H9 (cell line): ENCODE measurements at regions not wholly inside any gene's neighbourhood (a gene's known extent, or its start where the extent isn't known, plus 50 kb on each side); places are given as distances from the start of the nearest gene placed in this dataset.

Experiments
- DNase-seq: peaks from one replicate; pipeline ENCODE4 v3.0.0-alpha.2; 2017
- H2AFZ ChIP-seq: one replicate; pipeline ENCODE4 v1.6.1; 2013; ENCODE audit warnings: mild to moderate bottlenecking, low read length, control low read depth, moderate library complexity
- H2AK5ac ChIP-seq: 2 replicates; pipeline ENCODE4 v1.6.1; 2013; ENCODE audit warnings: low read length, control low read depth, mixed read lengths; ENCODE audit not compliant: insufficient read length
- H2BK120ac ChIP-seq: one replicate; pipeline ENCODE4 v1.6.1; 2013; ENCODE audit warnings: low read depth, mild to moderate bottlenecking, low read length, control low read depth, inconsistent platforms; ENCODE audit not compliant: poor library complexity, severe bottlenecking
- H2BK12ac ChIP-seq: 2 replicates; pipeline ENCODE4 v1.6.1; 2013; ENCODE audit warnings: low read length, control low read depth, mixed read lengths, low read depth; ENCODE audit not compliant: insufficient read length
- H2BK15ac ChIP-seq: 2 replicates; pipeline ENCODE4 v1.6.1; 2013; ENCODE audit warnings: low read depth, low read length, control low read depth
- H2BK20ac ChIP-seq: one replicate; pipeline ENCODE4 v1.6.1; 2013; ENCODE audit warnings: low read depth, mild to moderate bottlenecking, low read length, control low read depth, inconsistent platforms; ENCODE audit not compliant: poor library complexity, severe bottlenecking
- H2BK5ac ChIP-seq: 2 replicates; pipeline ENCODE4 v1.6.1; 2013; ENCODE audit warnings: low read length, control low read depth, mixed read lengths; ENCODE audit not compliant: insufficient read length
- H3K14ac ChIP-seq: 2 replicates; pipeline ENCODE4 v1.6.1; 2013; ENCODE audit warnings: low read length, control low read depth; ENCODE audit not compliant: insufficient read depth
- H3K18ac ChIP-seq: 2 replicates; pipeline ENCODE4 v1.6.1; 2013; ENCODE audit warnings: low read depth, mild to moderate bottlenecking, mixed read lengths, low read length, control low read depth; ENCODE audit not compliant: insufficient read length
- H3K23ac ChIP-seq: 2 replicates; pipeline ENCODE4 v1.6.1; 2013; ENCODE audit warnings: low read length, control low read depth, mixed read lengths, low read depth; ENCODE audit not compliant: insufficient read length
- H3K23me2 ChIP-seq: 2 replicates; pipeline ENCODE4 v1.6.1; 2013; ENCODE audit warnings: low read depth, mild to moderate bottlenecking, mixed read lengths, low read length, control low read depth; ENCODE audit not compliant: insufficient read length, poor library complexity, severe bottlenecking
- H3K27ac ChIP-seq: 2 replicates; pipeline ENCODE4 v1.5.1; 2013; ENCODE audit warnings: low read length, control low read depth, mixed read lengths, low read depth; ENCODE audit not compliant: insufficient read length
- H3K27me3 ChIP-seq: 2 replicates; pipeline ENCODE4 v1.6.1; 2013; ENCODE audit warnings: low read length, control low read depth, inconsistent platforms; ENCODE audit not compliant: insufficient read depth
- H3K4ac ChIP-seq: 2 replicates; pipeline ENCODE4 v1.6.1; 2013; ENCODE audit warnings: low read depth, mild to moderate bottlenecking, control low read depth, inconsistent platforms, low read length, moderate library complexity
- H3K4me1 ChIP-seq: 2 replicates; pipeline ENCODE4 v1.6.1; 2013; ENCODE audit warnings: low read length, control low read depth, inconsistent platforms; ENCODE audit not compliant: insufficient read depth
- H3K4me2 ChIP-seq: 2 replicates; pipeline ENCODE4 v1.6.1; 2013; ENCODE audit warnings: low read length, control low read depth, mixed read lengths; ENCODE audit not compliant: insufficient read length, insufficient read depth
- H3K56ac ChIP-seq: 2 replicates; pipeline ENCODE4 v1.6.1; 2013; ENCODE audit warnings: low read depth, mild to moderate bottlenecking, mixed read lengths, low read length, control low read depth; ENCODE audit not compliant: insufficient read length
- H3K79me1 ChIP-seq: 2 replicates; pipeline ENCODE4 v1.6.1; 2013; ENCODE audit warnings: low read depth, mild to moderate bottlenecking, moderate library complexity, low read length, control low read depth, inconsistent platforms; ENCODE audit not compliant: insufficient read depth, poor library complexity, severe bottlenecking
- H3K79me2 ChIP-seq: 2 replicates; pipeline ENCODE4 v1.6.1; 2013; ENCODE audit warnings: low read length, control low read depth, inconsistent platforms; ENCODE audit not compliant: insufficient read depth
- H3K9ac ChIP-seq: 2 replicates; pipeline ENCODE4 v1.6.1; 2013; ENCODE audit warnings: low read length, control low read depth, mixed read lengths; ENCODE audit not compliant: insufficient read length; ENCODE audit errors: extremely low read depth
- H3K9me3 ChIP-seq: one replicate; pipeline ENCODE4 v1.6.1; 2013; ENCODE audit warnings: low read depth, low read length, inconsistent platforms; ENCODE audit not compliant: control insufficient read depth
- H3T11ph ChIP-seq: one replicate; pipeline ENCODE4 v1.6.1; 2013; ENCODE audit warnings: mild to moderate bottlenecking, low read length, control low read depth, inconsistent platforms
- H4K20me1 ChIP-seq: one replicate; pipeline ENCODE4 v1.6.1; 2013; ENCODE audit not compliant: control insufficient read depth, insufficient read length, insufficient read depth
- H4K5ac ChIP-seq: 2 replicates; pipeline ENCODE4 v1.6.1; 2013; ENCODE audit warnings: low read depth, mild to moderate bottlenecking, mixed read lengths, low read length, control low read depth; ENCODE audit not compliant: insufficient read length
- H4K8ac ChIP-seq: replicated peaks from 2 replicates; pipeline ENCODE4 v1.6.1; 2013; ENCODE audit warnings: low read length, control low read depth, mixed read lengths, low read depth; ENCODE audit not compliant: insufficient read length
- H4K91ac ChIP-seq: 2 replicates; pipeline ENCODE4 v1.6.1; 2013; ENCODE audit warnings: low read depth, mild to moderate bottlenecking, moderate library complexity, mixed read lengths, low read length, control low read depth; ENCODE audit not compliant: insufficient read length
- H3K27ac Mint-ChIP-seq, 3 experiments: 2 replicates in 2 of 3; 3 replicates in 1 of 3; pipeline ENCODE4 v1.8.0; 2020 to 2021; ENCODE audit warnings: mixed read lengths in 3 of 3, mild to moderate bottlenecking in 1 of 3, moderate library complexity in 1 of 3
- H3K27me3 Mint-ChIP-seq: 2 replicates; pipeline ENCODE4 v1.8.0; 2021; ENCODE audit warnings: low read depth, mild to moderate bottlenecking, moderate library complexity, mixed read lengths
- H3K36me3 Mint-ChIP-seq, 3 experiments: 2 replicates in 2 of 3; 3 replicates in 1 of 3; pipeline ENCODE4 v1.8.0; 2020 to 2021; ENCODE audit warnings: low read depth in 3 of 3, mixed read lengths in 3 of 3; ENCODE audit not compliant: insufficient read depth in 1 of 3
- H3K4me1 Mint-ChIP-seq, 2 experiments: 2 replicates each; pipeline ENCODE4 v1.8.0; 2020; ENCODE audit warnings: mixed read lengths in 2 of 2
- H3K4me3 Mint-ChIP-seq, 2 experiments: 2 replicates in 1 of 2; 3 replicates in 1 of 2; pipeline ENCODE4 v1.8.0; 2020 to 2021; ENCODE audit warnings: mild to moderate bottlenecking in 2 of 2, mixed read lengths in 2 of 2, moderate library complexity in 1 of 2
- H3K9me3 Mint-ChIP-seq, 2 experiments: 2 replicates in 1 of 2; 3 replicates in 1 of 2; pipeline ENCODE4 v1.8.0; 2020; ENCODE audit warnings: mild to moderate bottlenecking in 2 of 2, mixed read lengths in 2 of 2, moderate library complexity in 1 of 2
- WGBS: extraction: QIAGEN DNeasy Blood & Tissue Kit; methylation state at CpG from one replicate; pipeline ENCODE4 v1.1.7; 2013; ENCODE audit warnings: missing lambda C conversion rate, low lambda C conversion rate, mixed read lengths; ENCODE audit not compliant: insufficient read length; ENCODE audit errors: extremely low coverage; 5-methylcytosine and 5-hydroxymethylcytosine counted together
- TF ChIP-seq, protein P1 (sequence below): fragments of 200-600 bp; sonication (generic); conservative IDR thresholded peaks from 3 replicates; pipeline ENCODE4 v1.8.0; 2021; ENCODE audit warnings: antibody characterized with exemption, mild to moderate bottlenecking

DNA sequence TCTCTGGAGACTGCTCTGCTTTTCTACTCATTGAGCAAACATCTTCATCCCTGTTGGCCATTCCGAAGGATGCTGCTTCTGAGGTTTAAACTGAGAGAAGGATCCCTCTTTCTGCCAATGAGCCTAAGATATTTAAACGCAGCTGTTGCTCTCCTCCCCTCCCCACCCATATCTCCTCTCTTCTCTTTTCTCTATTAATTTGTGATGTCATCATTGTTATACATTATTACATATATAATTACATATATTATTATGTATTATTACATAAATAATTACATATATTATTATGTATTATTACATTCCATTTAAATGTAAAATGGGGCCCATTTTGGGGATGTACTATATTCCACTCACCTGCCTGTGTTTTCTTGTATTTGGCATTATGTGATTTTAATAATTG lies 82.7 kb upstream of the JUN start:
- H2BK5ac ChIP-seq: no peak overlapping the region
- H3K4me1 Mint-ChIP-seq: peaks cover 18 to 22% of the 10 kb centered on the region in 2 experiments
- H2AFZ ChIP-seq: no peak overlapping the region

More for the DNA sequence above, 82.7 kb upstream of the JUN start:
- no peak overlapping the region for H4K8ac ChIP-seq
- no peak overlapping the region for H3K27ac ChIP-seq
- H3K9me3 ChIP-seq: no peaks in the 10 kb centered on the region
- H3K23me2 ChIP-seq: no peaks in the 10 kb centered on the region
- H3K79me1 ChIP-seq: no peaks in the 10 kb centered on the region
- TF ChIP-seq, protein P1, sequence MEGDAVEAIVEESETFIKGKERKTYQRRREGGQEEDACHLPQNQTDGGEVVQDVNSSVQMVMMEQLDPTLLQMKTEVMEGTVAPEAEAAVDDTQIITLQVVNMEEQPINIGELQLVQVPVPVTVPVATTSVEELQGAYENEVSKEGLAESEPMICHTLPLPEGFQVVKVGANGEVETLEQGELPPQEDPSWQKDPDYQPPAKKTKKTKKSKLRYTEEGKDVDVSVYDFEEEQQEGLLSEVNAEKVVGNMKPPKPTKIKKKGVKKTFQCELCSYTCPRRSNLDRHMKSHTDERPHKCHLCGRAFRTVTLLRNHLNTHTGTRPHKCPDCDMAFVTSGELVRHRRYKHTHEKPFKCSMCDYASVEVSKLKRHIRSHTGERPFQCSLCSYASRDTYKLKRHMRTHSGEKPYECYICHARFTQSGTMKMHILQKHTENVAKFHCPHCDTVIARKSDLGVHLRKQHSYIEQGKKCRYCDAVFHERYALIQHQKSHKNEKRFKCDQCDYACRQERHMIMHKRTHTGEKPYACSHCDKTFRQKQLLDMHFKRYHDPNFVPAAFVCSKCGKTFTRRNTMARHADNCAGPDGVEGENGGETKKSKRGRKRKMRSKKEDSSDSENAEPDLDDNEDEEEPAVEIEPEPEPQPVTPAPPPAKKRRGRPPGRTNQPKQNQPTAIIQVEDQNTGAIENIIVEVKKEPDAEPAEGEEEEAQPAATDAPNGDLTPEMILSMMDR: no peak
- Mint-ChIP-seq H3K36me3 (no peaks in the 10 kb centered on the region), H3K4me3 (no peak overlapping the region), H3K27ac (no peak overlapping the region), H3K27me3 (no peaks in the 10 kb centered on the region), H3K9me3 (no peaks in the 10 kb centered on the region)
- H3K4ac ChIP-seq: no peak overlapping the region
- H2AK5ac ChIP-seq: no peak overlapping the region
- H2BK120ac ChIP-seq: no peak overlapping the region
- H2BK12ac ChIP-seq: no peak overlapping the region
- no peaks in the 10 kb centered on the region for H3K79me2 ChIP-seq
- no peak overlapping the region for H3K18ac ChIP-seq
- H3K14ac ChIP-seq: no peak overlapping the region
- no peak overlapping the region for H4K5ac ChIP-seq
- no peak overlapping the region for H3K9ac ChIP-seq
- WGBS: no CpG with 5 or more reads among the region's 2 CpGs
- H4K20me1 ChIP-seq: no peaks in the 10 kb centered on the region
- peaks cover 5% of the 10 kb centered on the region for H3K4me1 ChIP-seq
- H2BK20ac ChIP-seq: no peak overlapping the region
- no peak overlapping the region for H2BK15ac ChIP-seq
- no peak for DNase-seq
- H3K23ac ChIP-seq: no peak overlapping the region
- H3K56ac ChIP-seq: no peak overlapping the region
- no peak overlapping the region for H4K91ac ChIP-seq
- H3K27me3 ChIP-seq: no peaks in the 10 kb centered on the region
- no peak overlapping the region for H3T11ph ChIP-seq
- no peak overlapping the region for H3K4me2 ChIP-seq
